Transverse colon (tissue), 4 donors: ENCODE measurements at regions not wholly inside any gene's neighbourhood (a gene's known extent, or its start where the extent isn't known, plus 50 kb on each side); places are given as distances from the start of the nearest gene placed in this dataset.

Source experiments
- DNase-seq: peaks from one replicate; pipeline ENCODE4 v3.0.0-alpha.2; 2019
- H3K27ac ChIP-seq, 4 donors: fragments of 200-600 bp; sonication (generic); 2 replicates each; pipeline ENCODE4 v1.5.1; 2016 to 2018; ENCODE audit warnings: inconsistent platforms in 4 of 4
- H3K27me3 ChIP-seq: fragments of 200-600 bp; sonication (generic); 2 replicates; pipeline ENCODE4 v1.5.1; 2017; ENCODE audit warnings: inconsistent platforms
- H3K36me3 ChIP-seq, 4 donors: fragments of 200-600 bp; sonication (generic); 2 replicates each; pipeline ENCODE4 v1.5.1; 2017 to 2019; ENCODE audit warnings: inconsistent platforms in 4 of 4
- H3K4me1 ChIP-seq, 4 donors: fragments of 200-600 bp; sonication (generic); 2 replicates each; pipeline ENCODE4 v1.5.1; 2017 to 2020; ENCODE audit warnings: inconsistent platforms in 4 of 4
- H3K4me3 ChIP-seq, 4 donors: fragments of 200-600 bp; sonication (generic); 1 replicate in 1 of 4; 2 replicates in 3 of 4; pipeline versions ENCODE4 v1.5.1 to v1.6.1; 2017 to 2019; ENCODE audit warnings: inconsistent platforms in 4 of 4
- H3K9me3 ChIP-seq, 2 donors: fragments of 200-600 bp; sonication (generic); 2 replicates each; pipeline ENCODE4 v1.5.1; 2017 to 2019; ENCODE audit warnings: inconsistent platforms in 2 of 2
- EP300 ChIP-seq: sonication (generic); formaldehyde crosslinking; IDR thresholded peaks from one replicate; pipeline ENCODE4 v1.6.1; 2017; ENCODE audit warnings: antibody characterized with exemption, low read depth
- POLR2A ChIP-seq: fragments of 450-650 bp; IDR thresholded peaks from one replicate; pipeline ENCODE4 v1.6.1; 2016; ENCODE audit warnings: antibody characterized with exemption, mild to moderate bottlenecking, moderate library complexity
- POLR2AphosphoS5 ChIP-seq, 3 donors: sonication (generic); formaldehyde crosslinking; IDR thresholded peaks; one replicate each; pipeline ENCODE4 v1.6.1; 2016; ENCODE audit warnings: antibody characterized with exemption in 3 of 3
- WGBS, 2 donors: methylation state at CpG; one replicate each; pipeline ENCODE4 v1.1.5; 2018; ENCODE audit warnings: low coverage in 1 of 2; 5-methylcytosine and 5-hydroxymethylcytosine counted together
- in situ Hi-C, 4 donors: fragments of 200-750 bp; cut with MboI; loops; one replicate each; pipeline versions ENCODE4 v1.15.0 to v1.15.1; 2017; ENCODE audit warnings: low sequenced_read_pairs in 3 of 4, low pct_ligation_motif_present in 1 of 4, low pct_unique_long_range_greater_than_20kb in 1 of 4
- intact Hi-C: fragments of 100-400 bp; cut with DNase I; formaldehyde crosslinking; loops from one replicate; pipeline ENCODE4 v1.15.1; 2023; ENCODE audit warnings: low total_unique reads
- TF ChIP-seq, protein P1 (sequence below), 5 experiments: fragments of 200-600 bp in 3 of 5; fragments of 450-650 bp in 2 of 5; sonication (generic) in 3 of 5; IDR thresholded peaks; 1 replicate in 2 of 5; 2 replicates in 3 of 5; pipeline ENCODE4 v1.5.1; 2016 to 2017; ENCODE audit warnings: antibody characterized with exemption in 5 of 5, inconsistent platforms in 3 of 5, mild to moderate bottlenecking in 2 of 5, moderate library complexity in 1 of 5

DNA sequence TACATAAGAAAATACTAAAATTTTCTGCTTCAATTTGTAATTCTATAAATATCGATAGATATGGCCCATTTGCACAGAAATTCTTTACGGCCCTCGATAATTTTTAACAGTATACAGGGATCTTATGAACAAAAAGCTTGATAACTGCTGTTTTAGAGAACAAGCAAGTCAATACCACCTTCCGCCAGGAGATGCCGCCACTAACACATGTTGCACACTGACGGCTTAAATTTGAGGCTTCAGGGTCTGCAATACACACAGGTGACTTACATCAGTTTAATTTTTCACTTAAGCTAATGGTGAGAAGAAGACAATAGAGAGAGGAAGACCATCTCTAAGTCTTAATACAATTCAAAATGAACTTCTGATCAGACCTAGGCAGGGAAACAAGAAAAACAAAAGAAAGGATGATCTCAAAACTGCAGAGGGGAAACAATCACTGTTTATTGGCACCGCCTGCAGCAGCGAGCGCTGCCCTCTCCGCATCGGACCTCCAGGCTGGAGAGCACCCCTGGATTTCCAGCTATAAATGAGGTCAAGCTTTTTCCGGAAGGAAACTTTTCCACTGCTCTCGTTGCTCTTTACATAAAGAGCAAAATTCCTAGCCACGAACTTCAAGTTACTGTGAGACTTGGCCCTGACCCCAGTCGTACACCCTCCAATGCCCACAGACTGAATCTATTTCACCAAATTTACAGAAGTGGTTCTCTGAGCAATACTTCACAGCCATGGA lies 53.9 kb downstream of the OTOR start:
- TF ChIP-seq, protein P1, sequence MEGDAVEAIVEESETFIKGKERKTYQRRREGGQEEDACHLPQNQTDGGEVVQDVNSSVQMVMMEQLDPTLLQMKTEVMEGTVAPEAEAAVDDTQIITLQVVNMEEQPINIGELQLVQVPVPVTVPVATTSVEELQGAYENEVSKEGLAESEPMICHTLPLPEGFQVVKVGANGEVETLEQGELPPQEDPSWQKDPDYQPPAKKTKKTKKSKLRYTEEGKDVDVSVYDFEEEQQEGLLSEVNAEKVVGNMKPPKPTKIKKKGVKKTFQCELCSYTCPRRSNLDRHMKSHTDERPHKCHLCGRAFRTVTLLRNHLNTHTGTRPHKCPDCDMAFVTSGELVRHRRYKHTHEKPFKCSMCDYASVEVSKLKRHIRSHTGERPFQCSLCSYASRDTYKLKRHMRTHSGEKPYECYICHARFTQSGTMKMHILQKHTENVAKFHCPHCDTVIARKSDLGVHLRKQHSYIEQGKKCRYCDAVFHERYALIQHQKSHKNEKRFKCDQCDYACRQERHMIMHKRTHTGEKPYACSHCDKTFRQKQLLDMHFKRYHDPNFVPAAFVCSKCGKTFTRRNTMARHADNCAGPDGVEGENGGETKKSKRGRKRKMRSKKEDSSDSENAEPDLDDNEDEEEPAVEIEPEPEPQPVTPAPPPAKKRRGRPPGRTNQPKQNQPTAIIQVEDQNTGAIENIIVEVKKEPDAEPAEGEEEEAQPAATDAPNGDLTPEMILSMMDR (IDR thresholded peaks at IDR 0.05) = peak; percentile 53 to 83 (median 78)
- no peak for TF ChIP-seq POLR2A
- TF ChIP-seq POLR2AphosphoS5 (IDR thresholded peaks at IDR 0.05) = no peak
- TF ChIP-seq EP300 = no peak
- Histone ChIP-seq H3K4me3 (no peak overlapping the region), H3K4me1 (no peaks in the 10 kb centered on the region), H3K9me3 (no peaks in the 10 kb centered on the region), H3K27ac (no peak overlapping the region), H3K27me3 (peaks cover 38% of the 10 kb centered on the region), H3K36me3 (no peaks in the 10 kb centered on the region)
- intact Hi-C loops = loop anchor here (2.0 kb wide), 1 partner anchor 631 kb away; no protein-coding TSS in a partner anchor
- peak; percentile 59 for DNase-seq
- WGBS, 2 donors = 14 to 27% methylated on average over 13 to 15 of the region's 15 CpGs
- in situ Hi-C loops = loop anchor here in 3 of 4 donors (10.0 kb wide), 1 partner anchor 623 kb away; no protein-coding TSS in a partner anchor

DNA sequence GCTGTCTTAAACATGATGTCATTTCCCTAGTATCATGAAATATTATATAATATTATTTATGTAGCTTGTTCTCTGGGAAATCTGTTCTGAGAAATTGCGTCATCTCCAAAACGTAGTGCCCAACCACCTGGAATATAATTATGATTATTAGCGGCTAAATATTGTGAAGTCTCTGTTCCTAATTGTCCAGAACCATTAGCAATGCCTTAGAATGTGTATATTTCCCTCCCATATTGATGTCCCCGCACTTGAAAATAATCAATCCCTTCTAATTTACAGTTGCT lies 54.4 kb downstream of the OTOR start:
- TF ChIP-seq EP300 (no peak), POLR2A (no peak), POLR2AphosphoS5 (IDR thresholded peaks at IDR 0.05) (no peak)
- TF ChIP-seq, protein P1 (IDR thresholded peaks at IDR 0.05) = no peak
- no peaks in the 10 kb centered on the region for H3K4me1 ChIP-seq
- H3K27ac ChIP-seq = no peak overlapping the region
- H3K9me3 ChIP-seq = no peaks in the 10 kb centered on the region
- intact Hi-C loops (loop anchor here (2.0 kb wide), 1 partner anchor 630 kb away; no protein-coding TSS in a partner anchor), in situ Hi-C loops (loop anchor here in 3 of 4 donors (10.0 kb wide), 1 partner anchor 622 kb away; no protein-coding TSS in a partner anchor)
- no peak overlapping the region for H3K4me3 ChIP-seq
- peaks cover 38% of the 10 kb centered on the region for H3K27me3 ChIP-seq
- no peaks in the 10 kb centered on the region for H3K36me3 ChIP-seq
- 44 to 73% methylated on average over 4 of the region's 4 CpGs for WGBS, 2 donors
- DNase-seq = no peak

DNA sequence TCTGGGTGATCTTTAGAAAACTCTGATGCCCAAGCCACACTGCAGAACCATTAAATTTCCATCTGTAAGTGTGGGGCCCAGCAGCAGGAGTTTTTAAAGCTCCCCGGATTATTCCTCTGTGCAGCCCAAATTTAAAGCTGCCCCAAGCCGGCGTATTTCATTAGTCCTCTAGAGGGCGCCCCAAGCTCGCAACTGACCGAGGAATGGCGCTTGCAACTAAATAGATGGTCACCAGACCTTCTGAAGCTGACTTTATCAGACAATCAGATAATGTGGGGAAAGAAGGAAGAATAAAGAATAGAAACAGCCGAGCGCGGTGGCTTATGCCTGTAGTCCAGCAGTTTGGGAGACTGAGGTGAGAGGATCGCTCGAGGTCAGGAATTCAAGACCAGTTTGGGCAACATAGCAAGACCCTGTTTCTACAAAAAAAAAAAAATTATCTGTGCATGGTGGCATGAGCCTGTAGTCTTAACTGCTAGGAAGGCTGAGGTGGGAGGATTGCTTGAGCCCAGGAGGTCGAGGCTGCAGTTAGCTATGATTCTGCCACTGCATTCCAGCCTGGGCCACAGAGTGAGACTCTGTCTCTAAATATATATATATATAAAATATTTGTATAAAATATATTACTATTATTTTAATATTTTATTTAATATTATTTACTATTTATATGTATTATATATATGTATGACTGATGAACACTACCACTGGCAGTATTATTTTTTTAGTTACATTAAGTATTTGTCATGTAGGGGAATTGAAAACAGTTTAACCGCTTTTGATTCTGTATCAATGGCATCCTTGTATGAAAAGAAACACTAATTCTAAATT lies 56.0 kb downstream of the OTOR start:
- in situ Hi-C loops (loop anchor here in 3 of 4 donors (10.0 kb wide), 1 partner anchor 621 kb away; no protein-coding TSS in a partner anchor), intact Hi-C loops (loop anchor here (2.0 kb wide), 1 partner anchor 629 kb away; no protein-coding TSS in a partner anchor)
- 20 to 31% methylated on average over 9 to 14 of the region's 14 CpGs for WGBS, 2 donors
- DNase-seq = peak; percentile 38
- no peaks in the 10 kb centered on the region for H3K36me3 ChIP-seq
- TF ChIP-seq, protein P1 (IDR thresholded peaks at IDR 0.05) = peak; percentile 54 to 84 (median 79)
- TF ChIP-seq POLR2AphosphoS5 (IDR thresholded peaks at IDR 0.05) = no peak
- H3K4me1 ChIP-seq = no peaks in the 10 kb centered on the region
- H3K9me3 ChIP-seq = no peaks in the 10 kb centered on the region
- H3K27ac ChIP-seq = no peak overlapping the region
- peaks cover 35% of the 10 kb centered on the region for H3K27me3 ChIP-seq
- H3K4me3 ChIP-seq = no peak overlapping the region

DNA sequence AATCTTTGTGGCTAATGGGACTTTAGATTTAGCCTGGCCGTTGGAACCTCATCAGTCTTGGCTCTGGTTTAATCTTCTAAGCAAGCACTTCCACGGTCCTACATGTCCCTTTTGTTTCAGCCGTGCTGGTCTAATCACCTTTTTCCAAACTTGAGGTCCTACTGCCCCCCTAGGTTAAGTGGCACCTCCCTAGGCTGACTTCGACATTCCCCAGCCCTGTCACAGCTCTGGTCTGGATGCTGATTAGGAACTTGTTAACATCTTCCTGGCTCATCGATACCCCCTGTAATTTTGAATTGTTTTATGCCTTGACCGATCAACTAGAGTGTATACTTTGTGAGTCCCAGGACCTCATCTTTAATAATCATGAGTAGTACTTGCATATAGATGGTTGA lies 56.6 kb downstream of the OTOR start:
- Histone ChIP-seq H3K9me3 (no peaks in the 10 kb centered on the region), H3K27ac (no peak overlapping the region), H3K4me1 (no peaks in the 10 kb centered on the region), H3K4me3 (no peak overlapping the region), H3K27me3 (peaks cover 29% of the 10 kb centered on the region), H3K36me3 (no peaks in the 10 kb centered on the region)
- WGBS, 2 donors = 57 to 66% methylated on average over 5 to 6 of the region's 6 CpGs
- DNase-seq = no peak
- in situ Hi-C loops = loop anchor here (5.0 to 10.0 kb wide), 2 partner anchors 620 to 633 kb away; no protein-coding TSS in a partner anchor
- TF ChIP-seq POLR2A = no peak
- no peak for TF ChIP-seq EP300
- TF ChIP-seq POLR2AphosphoS5 (IDR thresholded peaks at IDR 0.05) = no peak
- TF ChIP-seq, protein P1 (IDR thresholded peaks at IDR 0.05) = no peak
- intact Hi-C loops = no loop called here
